ENCODE measurements at regions not wholly inside any gene's neighbourhood (a gene's known extent, or its start where the extent isn't known, plus 50 kb on each side); places are given as distances from the start of the nearest gene placed in this dataset.

GRCh38 chr21:31509194-31510017 lies 150.1 kb upstream of the SOD1 start:
- no peak for TF ChIP-seq ZFX (IDR thresholded peaks at IDR 0.05)
- TF ChIP-seq, protein P1, sequence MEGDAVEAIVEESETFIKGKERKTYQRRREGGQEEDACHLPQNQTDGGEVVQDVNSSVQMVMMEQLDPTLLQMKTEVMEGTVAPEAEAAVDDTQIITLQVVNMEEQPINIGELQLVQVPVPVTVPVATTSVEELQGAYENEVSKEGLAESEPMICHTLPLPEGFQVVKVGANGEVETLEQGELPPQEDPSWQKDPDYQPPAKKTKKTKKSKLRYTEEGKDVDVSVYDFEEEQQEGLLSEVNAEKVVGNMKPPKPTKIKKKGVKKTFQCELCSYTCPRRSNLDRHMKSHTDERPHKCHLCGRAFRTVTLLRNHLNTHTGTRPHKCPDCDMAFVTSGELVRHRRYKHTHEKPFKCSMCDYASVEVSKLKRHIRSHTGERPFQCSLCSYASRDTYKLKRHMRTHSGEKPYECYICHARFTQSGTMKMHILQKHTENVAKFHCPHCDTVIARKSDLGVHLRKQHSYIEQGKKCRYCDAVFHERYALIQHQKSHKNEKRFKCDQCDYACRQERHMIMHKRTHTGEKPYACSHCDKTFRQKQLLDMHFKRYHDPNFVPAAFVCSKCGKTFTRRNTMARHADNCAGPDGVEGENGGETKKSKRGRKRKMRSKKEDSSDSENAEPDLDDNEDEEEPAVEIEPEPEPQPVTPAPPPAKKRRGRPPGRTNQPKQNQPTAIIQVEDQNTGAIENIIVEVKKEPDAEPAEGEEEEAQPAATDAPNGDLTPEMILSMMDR (conservative IDR thresholded peaks at IDR 0.05) = no peak; the same call in 1 of the 2 replicates
- H3K27ac ChIP-seq = no peak overlapping the region

GRCh38 chr21:31505975-31506374 lies 153.5 kb upstream of the SOD1 start:
- TF ChIP-seq ZFX (IDR thresholded peaks at IDR 0.05) = no peak
- TF ChIP-seq, protein P1 (conservative IDR thresholded peaks at IDR 0.05) = no peak
- H3K27ac ChIP-seq = no peak overlapping the region

DNA sequence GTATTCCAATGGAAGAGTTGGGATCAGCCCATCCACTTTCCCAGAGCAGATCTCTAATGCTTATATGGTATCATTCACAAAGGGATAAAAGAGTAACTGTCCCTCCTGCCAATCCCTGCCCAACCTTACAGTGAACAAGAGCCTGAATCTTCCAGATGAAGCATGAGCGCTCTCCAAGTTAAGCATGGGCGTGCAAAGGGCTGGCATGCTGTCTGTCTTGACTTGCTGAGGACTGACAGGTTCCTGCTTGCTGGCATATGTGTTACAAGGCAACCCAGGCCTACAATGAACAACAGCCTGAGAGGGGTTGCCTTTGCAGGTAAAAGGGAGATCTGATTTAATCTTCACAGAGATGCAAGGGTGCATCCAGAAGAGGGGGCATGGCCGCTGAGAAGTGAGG lies 155.6 kb upstream of the SOD1 start:
- TF ChIP-seq, protein P1 (conservative IDR thresholded peaks at IDR 0.05) = no peak
- no peak for TF ChIP-seq ZFX (IDR thresholded peaks at IDR 0.05)

GRCh38 chr21:31503467-31503866 lies 156.0 kb upstream of the SOD1 start:
- no peak overlapping the region for H3K27ac ChIP-seq
- TF ChIP-seq, protein P1 (conservative IDR thresholded peaks at IDR 0.05) = no peak
- no peak for TF ChIP-seq ZFX (IDR thresholded peaks at IDR 0.05)

More for the DNA sequence above, 155.6 kb upstream of the SOD1 start:
- H3K27ac ChIP-seq = no peak overlapping the region

- TF ChIP-seq, protein P1 (conservative IDR thresholded peaks at IDR 0.05) = no peak
- no peak for TF ChIP-seq ZFX (IDR thresholded peaks at IDR 0.05)
- no peak overlapping the region for H3K27ac ChIP-seq
Measured at GRCh38 chr21:31502537-31503143, 156.9 kb upstream of the SOD1 start.

GRCh38 chr21:31501926-31502325 lies 157.6 kb upstream of the SOD1 start:
- no peak overlapping the region for H3K27ac ChIP-seq
- TF ChIP-seq, protein P1 (conservative IDR thresholded peaks at IDR 0.05) = no peak
- TF ChIP-seq ZFX (IDR thresholded peaks at IDR 0.05) = no peak

DNA sequence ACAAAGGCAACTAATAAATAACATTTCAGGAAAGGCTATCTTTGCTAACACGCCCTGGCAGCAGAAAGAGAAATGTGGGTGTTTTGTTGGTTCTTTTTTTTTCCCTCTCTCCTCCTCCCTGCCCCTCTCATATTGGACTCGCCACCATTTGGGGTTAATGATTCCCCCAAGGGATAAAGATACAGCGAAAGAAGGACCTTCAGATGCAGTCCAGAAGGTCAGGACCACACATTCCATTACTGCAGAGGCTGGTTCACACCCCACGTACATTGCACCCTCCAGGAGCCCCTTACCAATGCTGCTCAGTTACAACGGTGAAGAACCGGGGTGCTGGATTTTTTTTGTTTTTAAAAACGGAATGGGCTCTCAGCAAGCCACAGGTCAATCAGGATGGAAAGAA lies 156.9 kb upstream of the TIAM1 start:
- no peak overlapping the region for H3K27ac ChIP-seq
- TF ChIP-seq, protein P1 (conservative IDR thresholded peaks at IDR 0.05) = no peak
- no peak for TF ChIP-seq ZFX (IDR thresholded peaks at IDR 0.05)

All from C4-2B (cell line).